ENCODE measurements at regions not wholly inside any gene's neighbourhood (a gene's known extent, or its start where the extent isn't known, plus 50 kb on each side); places are given as distances from the start of the nearest gene placed in this dataset.

DNA sequence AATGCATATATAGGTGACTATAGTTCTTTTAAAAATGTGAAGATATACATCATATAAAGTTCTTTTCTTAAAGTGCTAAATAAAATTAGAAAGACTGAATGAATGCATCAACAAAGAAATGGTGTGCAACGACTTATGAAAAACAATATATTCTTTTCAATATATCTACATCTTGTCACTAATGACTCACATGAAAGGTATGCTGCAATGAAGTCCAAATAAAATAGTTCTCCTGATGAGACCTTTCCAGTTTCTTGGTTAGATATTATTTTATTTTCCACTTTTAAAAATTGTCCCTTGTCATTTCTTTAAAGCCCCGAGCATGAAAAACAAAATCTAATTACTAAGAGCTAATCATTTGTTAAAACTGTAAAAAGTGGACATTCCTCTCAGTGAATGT is 462.1 kb downstream of the PCDH11X start:
- no peak overlapping the region for H3K9ac ChIP-seq (replicated peaks; ENCODE audit: extremely low read depth, insufficient read depth, low read length)
- no peak overlapping the region for H2AFZ ChIP-seq (ENCODE audit: low read depth, low read length)
- no peaks in the 10 kb centered on the region for H3K79me2 ChIP-seq (ENCODE audit: control insufficient read depth, insufficient read depth, low read length)
- TF ChIP-seq MYC (IDR thresholded peaks at IDR 0.05; ENCODE audit: low read depth, low read length) (no peak), POLR2A (IDR thresholded peaks at IDR 0.05; ENCODE audit: low read depth, low read length) (no peak), FOS (IDR thresholded peaks at IDR 0.05; ENCODE audit: borderline replicate concordance, insufficient read depth, low read length) (no peak), POLR2AphosphoS5 (IDR thresholded peaks at IDR 0.05; ENCODE audit: insufficient read depth, low read depth, low read length) (no peak), JUN (IDR thresholded peaks at IDR 0.05; ENCODE audit: borderline replicate concordance, insufficient read depth, insufficient read length, low read depth) (no peak), EZH2 (IDR thresholded peaks at IDR 0.05; ENCODE audit: borderline replicate concordance, low read depth, low read length, severe bottlenecking) (no peak), GATA2 (IDR thresholded peaks at IDR 0.05; ENCODE audit: insufficient read depth, insufficient read length, low read depth, low read length) (no peak)
- TF ChIP-seq, protein P1, sequence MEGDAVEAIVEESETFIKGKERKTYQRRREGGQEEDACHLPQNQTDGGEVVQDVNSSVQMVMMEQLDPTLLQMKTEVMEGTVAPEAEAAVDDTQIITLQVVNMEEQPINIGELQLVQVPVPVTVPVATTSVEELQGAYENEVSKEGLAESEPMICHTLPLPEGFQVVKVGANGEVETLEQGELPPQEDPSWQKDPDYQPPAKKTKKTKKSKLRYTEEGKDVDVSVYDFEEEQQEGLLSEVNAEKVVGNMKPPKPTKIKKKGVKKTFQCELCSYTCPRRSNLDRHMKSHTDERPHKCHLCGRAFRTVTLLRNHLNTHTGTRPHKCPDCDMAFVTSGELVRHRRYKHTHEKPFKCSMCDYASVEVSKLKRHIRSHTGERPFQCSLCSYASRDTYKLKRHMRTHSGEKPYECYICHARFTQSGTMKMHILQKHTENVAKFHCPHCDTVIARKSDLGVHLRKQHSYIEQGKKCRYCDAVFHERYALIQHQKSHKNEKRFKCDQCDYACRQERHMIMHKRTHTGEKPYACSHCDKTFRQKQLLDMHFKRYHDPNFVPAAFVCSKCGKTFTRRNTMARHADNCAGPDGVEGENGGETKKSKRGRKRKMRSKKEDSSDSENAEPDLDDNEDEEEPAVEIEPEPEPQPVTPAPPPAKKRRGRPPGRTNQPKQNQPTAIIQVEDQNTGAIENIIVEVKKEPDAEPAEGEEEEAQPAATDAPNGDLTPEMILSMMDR (IDR thresholded peaks at IDR 0.05; ENCODE audit: extremely low read depth in 1 of 2, insufficient read depth in 1 of 2, low read depth in 1 of 2, low read length in 2 of 2), result no peak
- TF ChIP-seq, protein P2, sequence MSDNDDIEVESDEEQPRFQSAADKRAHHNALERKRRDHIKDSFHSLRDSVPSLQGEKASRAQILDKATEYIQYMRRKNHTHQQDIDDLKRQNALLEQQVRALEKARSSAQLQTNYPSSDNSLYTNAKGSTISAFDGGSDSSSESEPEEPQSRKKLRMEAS (IDR thresholded peaks at IDR 0.05; ENCODE audit: insufficient read depth, insufficient read length), result no peak
- CTCF ChIA-PET, result no interaction called here
- H3K9me1 ChIP-seq (replicated peaks; ENCODE audit: control insufficient read depth, extremely low read depth, insufficient read depth, low read length), result no peaks in the 10 kb centered on the region
- dilution Hi-C loops (cut with MboI; ENCODE audit: extremely low pct_ligation_motif_present, low sequenced_read_pairs) (no loop called here), intact Hi-C loops (cut with micrococcal nuclease) (no loop called here)
- DNase-seq (ENCODE audit: low read depth, low spot score) (no peak), FAIRE-seq (no peak)
- H3K9me3 ChIP-seq (replicated peaks; ENCODE audit: control insufficient read depth, insufficient read depth, low read length), result no peaks in the 10 kb centered on the region
- H3K4me1 ChIP-seq (ENCODE audit: control insufficient read depth, extremely low read depth, insufficient read depth, low read length), result no peaks in the 10 kb centered on the region
- H3K27me3 ChIP-seq (ENCODE audit: control insufficient read depth in 2 of 2, insufficient read depth in 2 of 2, low read length in 2 of 2), result no peaks in the 10 kb centered on the region
- POLR2A ChIA-PET, result no interaction called here
- H3K36me3 ChIP-seq (ENCODE audit: control insufficient read depth in 2 of 2, extremely low read depth in 1 of 2, insufficient read depth in 2 of 2, low read length in 2 of 2), result no peaks in the 10 kb centered on the region
- no peak overlapping the region for H3K4me3 ChIP-seq (replicated peaks in 1 of 3; ENCODE audit: insufficient read depth in 1 of 3, low read depth in 1 of 3, low read length in 3 of 3)
- no peak overlapping the region for H3K27ac ChIP-seq (ENCODE audit: insufficient read depth, low read depth, low read length)
- H4K20me1 ChIP-seq (replicated peaks; ENCODE audit: control insufficient read depth, extremely low read depth, insufficient read depth, low read length), result no peaks in the 10 kb centered on the region
- no TSS peak for BruUV-seq (replicated peaks)
- no peak overlapping the region for H3K4me2 ChIP-seq (ENCODE audit: insufficient read depth, low read length)

Data from endothelial cell of umbilical vein (primary cell).